ENCODE measurements at regions not wholly inside any gene's neighbourhood (a gene's known extent, or its start where the extent isn't known, plus 50 kb on each side); places are given as distances from the start of the nearest gene placed in this dataset.

DNA sequence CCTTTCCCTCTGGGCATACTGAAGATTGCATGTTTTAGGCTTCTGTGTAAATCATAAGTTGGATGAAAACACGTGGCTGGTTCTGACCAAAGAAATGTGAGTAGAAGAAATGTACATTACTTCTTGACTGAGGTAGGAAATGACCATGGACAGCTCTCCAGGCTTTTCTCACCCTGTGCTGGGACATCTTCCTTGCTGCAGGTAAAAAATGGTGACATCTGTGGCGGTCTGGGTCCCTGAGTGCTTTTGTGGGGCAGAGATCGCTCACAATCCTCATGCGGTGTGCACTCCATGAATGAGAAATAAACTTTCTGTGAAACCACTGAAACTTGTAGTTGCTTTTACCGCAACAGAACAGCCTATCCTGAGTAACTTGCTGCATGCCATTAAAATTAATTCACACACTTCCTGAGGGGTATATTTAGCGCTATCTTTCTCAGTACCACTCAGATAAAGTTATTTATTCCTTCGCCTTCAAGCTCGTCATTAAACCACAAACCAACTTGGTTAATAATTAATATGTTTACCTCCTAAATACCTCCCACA lies 730.4 kb downstream of the EFNA5 start:
- TF ChIP-seq, protein P1, sequence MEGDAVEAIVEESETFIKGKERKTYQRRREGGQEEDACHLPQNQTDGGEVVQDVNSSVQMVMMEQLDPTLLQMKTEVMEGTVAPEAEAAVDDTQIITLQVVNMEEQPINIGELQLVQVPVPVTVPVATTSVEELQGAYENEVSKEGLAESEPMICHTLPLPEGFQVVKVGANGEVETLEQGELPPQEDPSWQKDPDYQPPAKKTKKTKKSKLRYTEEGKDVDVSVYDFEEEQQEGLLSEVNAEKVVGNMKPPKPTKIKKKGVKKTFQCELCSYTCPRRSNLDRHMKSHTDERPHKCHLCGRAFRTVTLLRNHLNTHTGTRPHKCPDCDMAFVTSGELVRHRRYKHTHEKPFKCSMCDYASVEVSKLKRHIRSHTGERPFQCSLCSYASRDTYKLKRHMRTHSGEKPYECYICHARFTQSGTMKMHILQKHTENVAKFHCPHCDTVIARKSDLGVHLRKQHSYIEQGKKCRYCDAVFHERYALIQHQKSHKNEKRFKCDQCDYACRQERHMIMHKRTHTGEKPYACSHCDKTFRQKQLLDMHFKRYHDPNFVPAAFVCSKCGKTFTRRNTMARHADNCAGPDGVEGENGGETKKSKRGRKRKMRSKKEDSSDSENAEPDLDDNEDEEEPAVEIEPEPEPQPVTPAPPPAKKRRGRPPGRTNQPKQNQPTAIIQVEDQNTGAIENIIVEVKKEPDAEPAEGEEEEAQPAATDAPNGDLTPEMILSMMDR (optimal IDR thresholded peaks at IDR 0.05 in 1 of 3, IDR thresholded peaks at IDR 0.05 in 1 of 3, conservative IDR thresholded peaks at IDR 0.05 in 1 of 3; ENCODE audit: extremely low read depth in 1 of 3, insufficient read depth in 2 of 3, low read length in 3 of 3): no peak
- no peak for TF ChIP-seq EZH2 (IDR thresholded peaks at IDR 0.05; ENCODE audit: low read length)
